GM18951 (cell line): ENCODE measurements at regions not wholly inside any gene's neighbourhood (a gene's known extent, or its start where the extent isn't known, plus 50 kb on each side); places are given as distances from the start of the nearest gene placed in this dataset.
"Not testable (repeated sequence)": the region's sequence is repeated elsewhere in the genome, so short reads cannot be mapped to it uniquely, and the experiment has no call there.

ENCODE experiments used
- POLR2A ChIP-seq: IDR thresholded peaks from 4 replicates; pipeline ENCODE4 v1.6.1; 2011; ENCODE audit warnings: mild to moderate bottlenecking; ENCODE audit not compliant: insufficient read length, insufficient read depth; ENCODE audit errors: extremely low read depth
- in situ Hi-C: fragments of 300-500 bp; cut with MboI; formaldehyde crosslinking; loops from one replicate; pipeline ENCODE4 v1.12.0; 2022; ENCODE audit warnings: low sequenced_read_pairs, mixed read lengths, inconsistent platforms; ENCODE audit not compliant: unreplicated experiment

GRCh38 chr18:73691624-73692023, 456.0 kb downstream of the FBXO15 start:
- no peak for TF ChIP-seq POLR2A
- in situ Hi-C loops, result no loop called here

GRCh38 chr18:73691118-73691517, 456.5 kb downstream of the FBXO15 start:
- in situ Hi-C loops, result no loop called here

GRCh38 chr18:73690222-73690621, 457.4 kb downstream of the FBXO15 start:
- no peak for TF ChIP-seq POLR2A
- in situ Hi-C loops, result no loop called here

More at GRCh38 chr18:73691118-73691517, 456.5 kb downstream of the FBXO15 start:
- no peak for TF ChIP-seq POLR2A

GRCh38 chr18:73688851-73689711, 458.6 kb downstream of the FBXO15 start:
- TF ChIP-seq POLR2A, result no peak
- in situ Hi-C loops, result no loop called here

- no peak for TF ChIP-seq POLR2A
- in situ Hi-C loops, result no loop called here
Measured at GRCh38 chr18:73688161-73688560, 459.5 kb downstream of the FBXO15 start.

GRCh38 chr18:73684647-73685046, 463.0 kb downstream of the FBXO15 start:
- in situ Hi-C loops, result no loop called here
- no peak for TF ChIP-seq POLR2A

- TF ChIP-seq POLR2A, result no peak
- in situ Hi-C loops, result no loop called here
Measured at GRCh38 chr18:73683409-73684238, 464.0 kb downstream of the FBXO15 start.

- no peak for TF ChIP-seq POLR2A
- in situ Hi-C loops, result no loop called here
Measured at GRCh38 chr18:73681912-73682311, 465.7 kb downstream of the FBXO15 start.

GRCh38 chr18:73681398-73681797, 466.2 kb downstream of the FBXO15 start:
- TF ChIP-seq POLR2A, result no peak
- in situ Hi-C loops, result no loop called here

GRCh38 chr18:73679941-73680712, 467.5 kb downstream of the FBXO15 start:
- in situ Hi-C loops, result no loop called here

GRCh38 chr18:73677450-73677849, 470.2 kb downstream of the FBXO15 start:
- in situ Hi-C loops, result no loop called here
- TF ChIP-seq POLR2A, result no peak

More at GRCh38 chr18:73679941-73680712, 467.5 kb downstream of the FBXO15 start:
- TF ChIP-seq POLR2A, result no peak

- in situ Hi-C loops, result no loop called here
- no peak for TF ChIP-seq POLR2A
Measured at GRCh38 chr18:73674125-73674865, 473.3 kb downstream of the FBXO15 start.

GRCh38 chr18:73671480-73671879, 476.2 kb downstream of the FBXO15 start:
- in situ Hi-C loops, result not testable (repeated sequence)
